Loucy (cell line): ENCODE measurements at regions not wholly inside any gene's neighbourhood (a gene's known extent, or its start where the extent isn't known, plus 50 kb on each side); places are given as distances from the start of the nearest gene placed in this dataset.

Source experiments
- H2AFZ ChIP-seq: fragments of 200-600 bp; sonication (generic); 2 replicates; pipeline ENCODE4 v1.6.0; 2016; ENCODE audit warnings: antibody characterized with exemption, mild to moderate bottlenecking, low read length, moderate library complexity
- H3F3A ChIP-seq: fragments of 200-600 bp; 2 replicates; pipeline ENCODE4 v1.6.0; 2016; ENCODE audit warnings: antibody characterized with exemption, low read depth, mild to moderate bottlenecking
- H3K27me3 ChIP-seq: fragments of 200-600 bp; sonication (generic); 2 replicates; pipeline ENCODE4 v1.6.1; 2014; ENCODE audit warnings: low read length, mild to moderate bottlenecking; ENCODE audit not compliant: insufficient read depth, poor library complexity, severe bottlenecking
- H3K36me3 ChIP-seq: fragments of 200-600 bp; sonication (generic); 2 replicates; pipeline ENCODE4 v1.6.1; 2016; ENCODE audit warnings: low read length; ENCODE audit not compliant: insufficient read depth
- H3K4me1 ChIP-seq: fragments of 200-600 bp; sonication (generic); 2 replicates; pipeline ENCODE4 v1.5.1; 2014; ENCODE audit warnings: low read length, mild to moderate bottlenecking; ENCODE audit not compliant: insufficient read depth, poor library complexity, severe bottlenecking
- H3K4me2 ChIP-seq: fragments of 200-600 bp; sonication (generic); 2 replicates; pipeline ENCODE4 v1.6.0; 2014; ENCODE audit warnings: antibody characterized with exemption, low read length, low read depth, mild to moderate bottlenecking; ENCODE audit not compliant: poor library complexity, severe bottlenecking
- H3K4me3 ChIP-seq: fragments of 200-600 bp; sonication (generic); 2 replicates; pipeline ENCODE4 v1.5.1; 2014; ENCODE audit warnings: low read length, mild to moderate bottlenecking, mixed read lengths; ENCODE audit not compliant: poor library complexity, severe bottlenecking
- H3K79me2 ChIP-seq: fragments of 200-600 bp; sonication (generic); 2 replicates; pipeline ENCODE4 v1.6.1; 2014; ENCODE audit warnings: low read length; ENCODE audit not compliant: insufficient read depth
- H3K9ac ChIP-seq: fragments of 200-600 bp; sonication (generic); 2 replicates; pipeline ENCODE4 v1.6.0; 2014; ENCODE audit warnings: mild to moderate bottlenecking, low read depth, low read length, moderate library complexity; ENCODE audit not compliant: poor library complexity, severe bottlenecking
- H3K9me2 ChIP-seq: fragments of 200-600 bp; sonication (generic); replicated peaks from 2 replicates; pipeline ENCODE4 v1.6.1; 2016; ENCODE audit warnings: low read depth, low read length, mixed read lengths
- H3K9me3 ChIP-seq: fragments of 200-600 bp; sonication (generic); 2 replicates; pipeline ENCODE4 v1.6.1; 2014; ENCODE audit warnings: mild to moderate bottlenecking, antibody characterized with exemption, low read length, low read depth; ENCODE audit not compliant: insufficient read depth
- H4K20me1 ChIP-seq: fragments of 200-600 bp; sonication (generic); 2 replicates; pipeline ENCODE4 v1.6.0; 2014; ENCODE audit warnings: antibody characterized with exemption, low read length, mild to moderate bottlenecking; ENCODE audit not compliant: insufficient read depth, poor library complexity, severe bottlenecking
- EZH2phosphoT487 ChIP-seq: fragments of 200-600 bp; IDR thresholded peaks from 2 replicates; pipeline ENCODE4 v1.6.1; 2018; ENCODE audit warnings: antibody characterized with exemption, mild to moderate bottlenecking, moderate library complexity, borderline replicate concordance
- TF ChIP-seq, protein P1 (sequence below): fragments of 200-600 bp; sonication (generic); conservative IDR thresholded peaks from 2 replicates; pipeline ENCODE4 v1.5.1; 2014; ENCODE audit warnings: mild to moderate bottlenecking, antibody characterized with exemption, low read length

DNA sequence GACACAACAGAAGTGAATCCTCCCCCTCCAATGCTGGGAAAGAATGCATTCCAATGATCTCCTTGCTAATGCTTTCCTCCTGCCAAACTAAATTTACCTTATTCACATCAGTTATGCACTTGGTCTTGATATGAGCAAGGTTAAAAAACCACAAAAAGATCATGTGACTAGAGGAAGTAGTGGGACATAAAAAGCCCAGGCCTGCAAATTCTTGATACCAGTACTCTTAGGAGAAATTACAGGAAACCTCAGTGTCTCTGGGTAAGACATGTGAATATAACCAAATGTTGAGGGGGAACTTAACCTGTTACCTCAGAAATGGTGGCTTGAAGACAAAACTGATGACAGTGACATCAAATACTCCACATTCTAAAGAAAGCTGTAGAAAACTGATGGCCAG lies 427.1 kb downstream of the RPS29 start:
- no peak overlapping the region for H2AFZ ChIP-seq
- peak overlapping the region; percentile 68 for H3K4me2 ChIP-seq
- peaks cover 8% of the 10 kb centered on the region; the same call in 1 of the 2 replicates for H3K79me2 ChIP-seq
- peaks cover 82% of the 10 kb centered on the region for H3K4me1 ChIP-seq
- H3K9me2 ChIP-seq: no peaks in the 10 kb centered on the region
- no peaks in the 10 kb centered on the region for H3K36me3 ChIP-seq
- peaks cover 18% of the 10 kb centered on the region for H3F3A ChIP-seq
- no peaks in the 10 kb centered on the region; the same call in 1 of the 2 replicates for H3K9me3 ChIP-seq
- peak overlapping the region; percentile 69 for H3K4me3 ChIP-seq
- H3K9ac ChIP-seq: peak overlapping the region; percentile 73
- TF ChIP-seq, protein P1, sequence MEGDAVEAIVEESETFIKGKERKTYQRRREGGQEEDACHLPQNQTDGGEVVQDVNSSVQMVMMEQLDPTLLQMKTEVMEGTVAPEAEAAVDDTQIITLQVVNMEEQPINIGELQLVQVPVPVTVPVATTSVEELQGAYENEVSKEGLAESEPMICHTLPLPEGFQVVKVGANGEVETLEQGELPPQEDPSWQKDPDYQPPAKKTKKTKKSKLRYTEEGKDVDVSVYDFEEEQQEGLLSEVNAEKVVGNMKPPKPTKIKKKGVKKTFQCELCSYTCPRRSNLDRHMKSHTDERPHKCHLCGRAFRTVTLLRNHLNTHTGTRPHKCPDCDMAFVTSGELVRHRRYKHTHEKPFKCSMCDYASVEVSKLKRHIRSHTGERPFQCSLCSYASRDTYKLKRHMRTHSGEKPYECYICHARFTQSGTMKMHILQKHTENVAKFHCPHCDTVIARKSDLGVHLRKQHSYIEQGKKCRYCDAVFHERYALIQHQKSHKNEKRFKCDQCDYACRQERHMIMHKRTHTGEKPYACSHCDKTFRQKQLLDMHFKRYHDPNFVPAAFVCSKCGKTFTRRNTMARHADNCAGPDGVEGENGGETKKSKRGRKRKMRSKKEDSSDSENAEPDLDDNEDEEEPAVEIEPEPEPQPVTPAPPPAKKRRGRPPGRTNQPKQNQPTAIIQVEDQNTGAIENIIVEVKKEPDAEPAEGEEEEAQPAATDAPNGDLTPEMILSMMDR: no peak
- no peak for TF ChIP-seq EZH2phosphoT487
- no peaks in the 10 kb centered on the region for H4K20me1 ChIP-seq
- no peaks in the 10 kb centered on the region for H3K27me3 ChIP-seq

DNA sequence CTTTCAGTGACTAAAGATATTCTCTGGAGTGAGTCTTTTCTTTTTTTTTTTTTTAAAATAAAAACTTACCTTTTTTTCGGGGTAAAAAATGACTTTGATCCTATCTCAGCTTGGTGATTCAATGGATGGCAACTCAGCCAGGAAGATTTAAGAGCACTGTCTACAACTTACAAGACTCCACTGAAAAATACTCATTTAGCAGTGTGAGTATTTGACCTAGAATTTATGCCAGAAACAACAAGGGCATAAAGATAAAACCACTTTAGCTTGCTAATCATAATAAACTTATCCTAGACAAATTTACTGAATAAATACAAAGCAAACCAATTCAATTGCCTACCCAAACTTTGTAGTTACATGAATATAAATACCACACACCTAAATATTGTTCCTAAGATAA lies 446.6 kb downstream of the RPS29 start:
- Histone ChIP-seq H3K9me2 (no peaks in the 10 kb centered on the region), H3K27me3 (no peaks in the 10 kb centered on the region), H2AFZ (no peak overlapping the region), H3F3A (no peaks in the 10 kb centered on the region), H3K79me2 (no peaks in the 10 kb centered on the region), H4K20me1 (no peaks in the 10 kb centered on the region), H3K9me3 (no peaks in the 10 kb centered on the region), H3K36me3 (no peaks in the 10 kb centered on the region), H3K4me3 (no peak overlapping the region), H3K9ac (no peak overlapping the region), H3K4me2 (no peak overlapping the region), H3K4me1 (peaks cover 19% of the 10 kb centered on the region)
- TF ChIP-seq, protein P1: no peak
- TF ChIP-seq EZH2phosphoT487: no peak

DNA sequence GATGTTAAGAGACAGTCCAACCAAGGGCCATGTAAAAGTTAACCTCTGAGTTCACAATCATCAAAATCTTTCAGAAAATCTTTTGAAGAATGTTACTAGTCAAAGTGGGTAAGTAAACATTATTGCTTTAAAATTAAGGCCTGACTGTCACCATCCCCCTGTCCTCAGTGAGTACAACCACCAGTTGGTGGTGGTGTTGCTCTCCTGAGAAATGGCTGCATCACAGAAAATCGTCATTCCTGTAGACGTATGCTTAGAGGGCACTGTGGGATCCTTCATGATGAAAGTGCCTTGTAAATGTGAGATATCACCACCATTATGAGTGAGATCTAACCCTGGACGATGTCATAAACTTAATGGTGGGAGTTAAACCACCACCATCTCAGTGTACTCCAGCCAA lies 451.2 kb downstream of the RPS29 start:
- Histone ChIP-seq H3K36me3 (no peaks in the 10 kb centered on the region), H2AFZ (peak overlapping the region; percentile 49; the same call in 1 of the 2 replicates), H3K4me2 (peak overlapping the region; percentile 3), H4K20me1 (no peaks in the 10 kb centered on the region), H3K4me3 (no peak overlapping the region), H3K9me2 (no peaks in the 10 kb centered on the region), H3K4me1 (peaks cover 13% of the 10 kb centered on the region), H3K9ac (peak overlapping the region; percentile 4), H3K9me3 (no peaks in the 10 kb centered on the region), H3K79me2 (no peaks in the 10 kb centered on the region), H3F3A (no peaks in the 10 kb centered on the region), H3K27me3 (no peaks in the 10 kb centered on the region)
- TF ChIP-seq, protein P1: peak; percentile 89
- TF ChIP-seq EZH2phosphoT487: no peak
